T-helper 1 cell treated with Interleukin-12 subunit alpha and Interleukin-12 subunit beta and Interleukin-4 antibody, amounts not matched to agents 30 ng/mL and 1 ng/mL, for 36 hours (primary cell): ENCODE measurements at regions not wholly inside any gene's neighbourhood (a gene's known extent, or its start where the extent isn't known, plus 50 kb on each side); places are given as distances from the start of the nearest gene placed in this dataset.

Experiments used
- intact Hi-C: fragments of 100-400 bp; cut with micrococcal nuclease; formaldehyde crosslinking; loops from one replicate; pipeline ENCODE4 v1.15.1; 2024

GRCh38 chr15:99507504-99508310 lies 58.1 kb upstream of the MEF2A start:
- intact Hi-C loops, result loop anchor here (5.0 kb wide), 1 partner anchor 260 kb away; no protein-coding TSS in a partner anchor

DNA sequence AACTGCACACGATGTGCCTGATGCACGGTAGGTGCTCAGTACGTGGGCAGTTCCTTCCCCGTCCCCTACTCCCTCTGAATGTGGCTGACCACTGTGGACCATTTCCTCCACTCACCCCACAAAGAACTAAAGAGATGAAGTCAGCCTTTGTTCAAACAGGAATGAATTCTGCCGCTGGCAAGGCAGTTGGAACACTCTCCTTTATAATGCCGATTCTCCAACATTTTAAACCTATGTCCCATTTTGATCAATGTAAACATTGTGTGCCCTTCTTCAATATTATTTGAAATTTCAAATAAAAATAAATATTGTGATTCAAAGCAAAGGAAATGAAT lies 57.5 kb upstream of the MEF2A start:
- intact Hi-C loops, result loop anchor here (5.0 kb wide), 1 partner anchor 259 kb away; no protein-coding TSS in a partner anchor

DNA sequence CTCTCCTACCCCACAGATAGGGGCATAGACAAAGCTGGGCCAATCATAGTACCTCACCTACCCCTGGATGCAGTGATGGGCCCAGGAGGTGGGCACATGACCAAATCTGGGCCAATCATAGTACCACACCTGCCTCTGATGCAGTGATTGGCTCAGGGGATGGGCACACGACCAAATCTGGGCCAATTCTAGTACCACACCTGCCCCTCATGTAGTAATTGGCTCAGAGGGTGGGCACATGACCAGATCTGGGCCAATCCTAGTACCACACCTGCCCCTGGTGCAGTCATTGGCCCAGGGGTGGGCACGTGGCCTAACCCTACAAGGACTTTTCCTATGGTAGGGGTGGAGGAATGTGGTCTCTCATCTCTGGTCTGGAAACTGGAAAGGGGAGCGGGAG lies 56.9 kb upstream of the MEF2A start:
- intact Hi-C loops, result loop anchor here (5.0 kb wide), 1 partner anchor 258 kb away; no protein-coding TSS in a partner anchor

DNA sequence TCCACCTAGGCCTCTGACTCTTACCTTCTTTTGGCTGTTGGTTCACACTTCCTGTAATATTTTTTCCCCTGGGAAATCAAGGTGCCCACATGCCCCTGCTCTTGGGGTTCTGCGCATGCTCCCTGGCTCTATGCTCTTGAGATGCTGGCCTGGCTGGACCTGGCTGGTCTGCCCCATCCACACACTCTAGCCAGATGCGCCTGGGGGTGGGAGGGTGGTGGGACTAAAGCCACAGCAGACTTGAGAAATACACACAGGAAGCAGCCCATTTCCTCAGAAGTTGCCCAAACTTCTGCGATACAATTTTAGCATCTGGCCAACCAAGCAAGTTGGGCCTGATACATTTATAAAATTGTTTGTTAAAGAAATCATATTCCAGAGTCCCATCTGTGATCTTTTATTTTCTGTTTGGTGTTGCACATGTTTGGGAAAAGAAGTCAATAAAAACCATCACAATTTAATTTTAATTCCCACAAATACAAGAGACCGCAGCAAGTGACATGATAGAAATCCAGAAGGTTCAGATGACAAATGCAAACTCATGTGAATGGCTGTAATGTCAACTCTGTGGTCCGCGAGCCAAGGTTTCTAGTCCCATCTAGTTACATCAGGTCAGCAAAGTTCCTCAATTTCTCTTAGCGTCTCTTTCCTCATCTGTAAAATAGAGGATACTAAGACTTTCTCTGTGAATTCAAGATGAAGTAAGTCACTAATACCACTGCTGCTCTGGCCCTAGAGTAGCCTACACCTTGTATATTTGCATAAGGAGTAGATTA lies 55.9 kb upstream of the MEF2A start:
- intact Hi-C loops, result loop anchor here (5.0 kb wide), 1 partner anchor 257 kb away; no protein-coding TSS in a partner anchor

- intact Hi-C loops, result no loop called here
Observed at GRCh38 chr15:99511531-99511865, 54.3 kb upstream of the MEF2A start.

DNA sequence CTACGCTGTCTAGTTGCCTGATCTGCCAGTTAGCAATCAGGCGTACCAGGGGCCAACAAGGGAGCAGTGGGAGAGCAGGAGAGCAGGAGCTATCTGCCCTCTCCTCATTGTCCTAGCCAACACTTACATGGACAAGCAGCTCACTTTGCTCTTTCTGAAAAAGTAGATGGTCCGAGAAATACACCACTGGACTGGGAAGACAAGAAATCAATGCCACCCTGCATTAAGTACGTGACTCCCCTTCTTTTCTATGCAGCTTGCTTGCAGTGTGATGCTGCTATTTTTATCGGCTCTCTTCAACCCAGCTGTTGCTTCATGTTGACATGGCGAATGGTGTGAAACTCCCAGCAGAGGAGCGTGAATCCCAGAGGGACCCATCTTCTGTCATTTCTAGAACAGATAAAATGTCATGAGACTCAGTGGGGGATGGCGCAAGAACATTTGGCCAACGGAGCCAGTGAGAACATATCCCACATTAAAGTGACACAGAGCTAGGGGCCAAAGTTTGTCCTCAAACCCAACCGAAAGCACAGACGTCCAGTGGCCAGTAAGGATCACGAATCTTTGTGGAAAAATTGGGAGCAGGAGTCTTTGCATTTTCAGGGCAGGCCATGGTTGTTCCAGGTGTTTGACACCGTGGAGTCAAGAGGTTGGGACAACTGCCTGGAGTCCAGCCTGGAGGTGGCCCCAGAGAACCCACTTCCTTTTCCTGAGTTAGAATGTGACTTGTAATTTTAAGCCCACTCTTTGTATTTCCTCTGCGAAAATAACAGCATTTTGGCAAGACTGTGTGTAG lies 53.7 kb upstream of the MEF2A start:
- intact Hi-C loops, result no loop called here

- intact Hi-C loops, result no loop called here
Observed at GRCh38 chr15:99514306-99514705, 51.5 kb upstream of the MEF2A start.
